HG03064 (cell line): ENCODE measurements at regions not wholly inside any gene's neighbourhood (a gene's known extent, or its start where the extent isn't known, plus 50 kb on each side); places are given as distances from the start of the nearest gene placed in this dataset.

Experiments
- ATAC-seq: cut with Tn5 transposase; IDR thresholded peaks from one replicate; pipeline ENCODE4 v1.9.1; 2021; ENCODE audit warnings: low read depth; ENCODE audit not compliant: unreplicated experiment

DNA sequence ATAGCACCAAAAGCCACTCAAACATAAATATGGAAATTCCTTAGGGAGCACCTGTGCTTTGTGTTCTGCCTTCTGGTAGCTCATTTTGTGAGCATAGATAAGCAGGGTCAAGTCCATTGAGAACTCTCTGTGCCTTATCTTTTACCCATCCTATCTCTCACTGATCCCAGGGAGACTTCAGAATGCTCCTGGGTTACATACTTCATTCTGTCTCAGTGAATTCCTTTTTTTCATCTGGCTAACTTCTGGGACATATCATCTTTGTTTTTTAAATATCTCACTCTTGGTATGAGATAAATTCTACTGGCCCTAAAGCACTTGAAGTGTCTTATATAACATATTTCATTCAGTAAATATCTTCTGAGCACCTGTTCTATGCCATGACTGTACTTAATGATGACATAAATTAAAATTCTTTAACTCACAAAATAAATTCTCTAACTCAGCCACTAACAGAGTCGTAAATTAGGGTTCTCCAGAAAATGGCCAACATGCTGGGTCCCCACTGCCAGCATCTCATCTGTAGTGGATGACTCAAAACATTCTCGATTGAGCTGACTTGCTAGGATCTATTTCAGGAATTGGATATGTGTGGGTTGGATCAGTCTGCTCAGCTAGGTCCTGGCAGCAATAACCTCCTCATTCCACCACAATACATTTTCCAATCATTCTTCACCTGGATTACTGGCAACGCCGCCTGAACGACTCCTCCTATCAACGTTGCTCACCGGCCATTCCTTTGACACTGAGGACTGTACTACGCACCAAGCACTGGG, 170.2 kb downstream of the FOXO1 start:
- no peak for ATAC-seq

DNA sequence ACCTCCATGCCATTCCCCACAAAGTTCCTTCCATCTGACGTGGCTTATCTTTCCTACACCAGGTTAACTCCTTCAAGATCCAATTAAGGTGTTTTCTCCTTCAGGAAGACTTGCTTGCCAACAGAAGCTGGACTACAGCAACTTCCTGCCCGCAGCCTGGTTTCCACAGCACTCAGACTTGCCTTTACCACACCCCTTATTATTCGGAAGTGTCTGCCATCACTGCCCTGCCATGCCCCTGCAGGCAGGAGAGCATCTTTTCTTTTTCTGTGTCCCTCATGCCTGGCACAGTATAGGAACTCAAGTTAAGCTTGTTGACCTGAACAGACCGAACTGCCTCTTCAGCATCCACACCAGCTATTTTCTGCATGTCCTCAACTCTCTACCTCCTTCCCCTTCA, 168.0 kb downstream of the FOXO1 start:
- ATAC-seq, result no peak

DNA sequence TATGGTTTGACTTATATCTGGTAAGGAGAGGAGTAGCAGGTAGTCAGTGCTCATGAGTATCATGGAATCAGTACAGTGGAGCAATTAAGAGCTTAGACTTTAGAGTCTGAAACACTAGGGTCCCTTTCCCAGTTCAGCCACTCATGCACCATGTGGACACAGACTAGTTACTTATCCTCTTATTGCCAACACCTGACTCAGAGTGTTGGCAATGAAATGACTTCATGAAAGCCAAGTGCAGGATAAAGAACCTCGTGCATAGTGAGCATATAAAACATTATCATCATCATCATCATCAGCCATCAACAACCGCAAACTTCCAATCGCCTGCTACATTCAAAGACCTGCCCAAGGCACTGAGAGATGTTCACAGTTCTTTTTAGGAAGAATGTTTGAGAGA, 164.2 kb downstream of the FOXO1 start:
- no peak for ATAC-seq

DNA sequence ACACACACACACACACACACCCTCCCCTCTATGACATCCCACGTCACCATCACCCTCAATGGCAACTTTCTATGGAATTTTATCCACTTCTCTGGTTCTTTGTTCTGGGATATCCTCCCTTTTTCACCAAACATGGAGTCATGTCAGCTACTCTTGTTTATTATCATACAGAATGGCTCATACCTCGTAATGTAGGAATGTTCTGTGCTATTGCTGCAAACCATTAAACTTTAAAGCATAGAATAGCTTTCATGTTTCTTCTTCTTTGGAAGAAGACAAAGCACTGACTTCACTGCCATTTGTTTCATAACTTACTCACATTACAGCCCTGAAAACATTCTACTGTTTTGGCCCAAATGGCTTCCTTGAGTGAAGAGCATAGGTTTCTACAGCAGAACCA, 163.4 kb downstream of the FOXO1 start:
- ATAC-seq, result no peak

DNA sequence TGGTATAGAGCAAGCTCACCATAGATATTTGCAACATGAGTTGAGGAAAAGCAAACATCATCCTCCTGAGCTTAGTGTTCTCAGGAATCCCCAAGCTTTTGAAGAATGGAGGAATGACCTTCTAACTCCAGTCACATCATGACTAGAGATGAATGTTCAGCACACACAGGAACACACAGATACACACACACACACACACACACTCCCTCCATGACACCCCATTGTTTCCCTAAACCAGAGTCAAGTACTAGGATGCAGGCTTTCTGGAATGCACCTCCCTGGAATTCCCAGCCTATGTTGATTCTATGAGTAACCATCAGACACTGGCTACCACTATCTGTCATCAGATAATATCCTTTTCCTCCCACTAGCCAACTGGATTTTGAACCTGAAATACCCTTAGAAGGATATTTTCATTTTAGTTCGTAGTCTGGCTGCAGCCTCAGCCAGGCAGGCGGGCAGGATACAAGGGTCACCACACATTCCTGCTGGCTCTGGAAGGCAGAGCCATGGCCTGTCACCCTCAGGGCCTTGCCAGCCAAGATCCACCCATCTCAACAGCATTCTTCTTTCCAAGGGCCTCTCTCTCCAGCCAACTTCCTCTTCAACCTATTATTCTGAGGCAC, 162.4 kb downstream of the FOXO1 start:
- ATAC-seq, result no peak

DNA sequence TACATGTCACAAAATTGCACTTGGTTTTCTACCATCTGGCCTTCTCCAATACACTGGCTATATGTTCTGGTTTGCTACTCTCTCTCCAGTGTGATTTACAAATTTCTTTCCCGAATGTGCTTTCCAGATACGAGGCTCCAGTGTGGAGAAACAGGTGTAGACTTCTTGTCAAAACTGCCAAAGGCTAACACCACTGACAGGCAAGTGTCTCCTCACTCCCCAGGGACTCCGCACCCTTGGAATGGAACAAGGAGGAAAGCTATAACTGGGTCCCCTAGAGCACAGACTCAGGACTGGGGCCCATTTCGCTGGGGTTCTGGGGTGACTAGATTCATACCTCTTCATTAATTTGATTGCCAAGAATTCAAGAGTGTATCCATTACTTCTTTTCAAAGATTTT, 161.8 kb downstream of the FOXO1 start:
- ATAC-seq, result no peak

DNA sequence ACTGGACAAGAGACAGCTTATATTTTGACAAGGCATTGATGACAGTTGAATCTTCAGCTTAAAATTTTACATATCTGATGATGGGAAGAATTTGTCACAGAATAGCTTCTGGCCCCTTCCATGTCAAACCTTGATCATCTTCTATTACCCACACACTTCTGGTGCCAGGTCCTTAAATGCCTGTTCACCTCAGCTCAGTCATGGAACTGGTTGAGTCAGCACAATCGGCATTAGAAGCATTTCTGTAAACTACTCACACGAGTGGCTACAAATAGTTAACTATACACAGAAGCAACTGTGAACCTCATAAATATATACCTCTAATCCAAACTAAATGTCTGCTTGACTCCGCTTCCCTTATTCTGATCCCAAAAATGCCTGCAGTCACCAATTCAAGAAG, 161.2 kb downstream of the FOXO1 start:
- ATAC-seq, result no peak
